A673 (cell line): ENCODE measurements at regions not wholly inside any gene's neighbourhood (a gene's known extent, or its start where the extent isn't known, plus 50 kb on each side); places are given as distances from the start of the nearest gene placed in this dataset.

Experiments used
- CTCF ChIP-seq: fragments of 300-800, 200-600 bp; sonication (generic); conservative IDR thresholded peaks from 2 replicates; pipeline ENCODE4 v1.5.1; 2017; ENCODE audit warnings: low read depth, mild to moderate bottlenecking, antibody characterized with exemption, low read length, moderate library complexity, mixed read lengths
- EZH2 ChIP-seq: fragments of 200-600 bp; sonication (generic); IDR thresholded peaks from 2 replicates; pipeline ENCODE4 v1.6.1; 2017; ENCODE audit warnings: borderline replicate concordance, low read depth, mild to moderate bottlenecking, mixed read lengths, antibody characterized with exemption, low read length; ENCODE audit not compliant: poor library complexity, severe bottlenecking

GRCh38 chr20:23186808-23187207 is 100.7 kb upstream of the CD93 start:
- TF ChIP-seq CTCF (no peak), EZH2 (no peak)
